HPDE6-E6E7 (cell line): ENCODE measurements at regions not wholly inside any gene's neighbourhood (a gene's known extent, or its start where the extent isn't known, plus 50 kb on each side); places are given as distances from the start of the nearest gene placed in this dataset.
A peak's percentile ranks its signal among the peaks of the same experiment; 100 is the strongest.
"Not testable (repeated sequence)": the region's sequence is repeated elsewhere in the genome, so short reads cannot be mapped to it uniquely, and the experiment has no call there.

Source experiments
- DNase-seq: peaks from one replicate; pipeline ENCODE4 v3.0.0; 2011; ENCODE audit warnings: missing footprints; ENCODE audit errors: extremely low spot score

GRCh38 chr9:113664181-113664875 is 200.8 kb downstream of the RGS3 start:
- no peak for DNase-seq

DNA sequence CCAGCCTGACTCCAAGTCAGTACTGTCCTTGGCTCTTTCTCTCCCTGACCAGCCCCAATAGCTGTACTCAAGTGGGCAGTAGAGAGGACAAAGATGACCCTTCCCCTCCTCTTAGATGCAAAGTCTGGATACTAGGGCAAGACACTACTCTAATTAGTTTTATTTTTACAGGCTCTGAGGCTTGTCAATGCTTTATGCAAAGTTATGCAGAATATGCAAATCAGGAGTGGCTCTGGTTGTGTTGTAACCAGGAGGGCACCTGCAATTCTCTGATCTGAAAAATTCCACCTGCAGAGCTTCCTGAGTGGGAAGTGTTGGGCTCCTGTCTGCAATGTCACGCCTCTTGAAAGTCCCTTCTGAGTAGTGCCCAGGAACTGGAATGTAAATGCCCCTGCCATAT is 201.5 kb downstream of the RGS3 start:
- DNase-seq, result no peak

DNA sequence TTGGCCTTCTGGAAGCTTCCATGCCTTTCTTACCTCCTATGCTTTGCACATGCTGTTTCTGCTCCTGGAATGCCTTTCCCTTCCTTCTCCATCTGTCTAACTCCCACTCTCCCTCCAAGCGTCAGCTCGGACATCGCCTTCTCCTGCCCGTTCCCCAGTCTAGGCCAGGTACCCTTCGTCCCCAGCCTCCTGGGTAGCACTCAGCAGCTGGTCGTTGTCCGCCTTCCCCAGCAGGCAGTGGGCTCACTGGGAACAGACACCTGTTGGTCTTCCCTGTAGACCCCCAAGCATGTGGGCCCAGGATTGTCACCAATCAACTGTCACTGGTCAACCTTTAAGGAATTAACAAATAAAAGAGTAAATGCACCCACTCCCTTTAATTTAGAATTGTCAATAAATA is 202.2 kb downstream of the RGS3 start:
- DNase-seq, result no peak

- no peak for DNase-seq
Measured at GRCh38 chr9:113668061-113668460, 204.5 kb downstream of the RGS3 start.

DNA sequence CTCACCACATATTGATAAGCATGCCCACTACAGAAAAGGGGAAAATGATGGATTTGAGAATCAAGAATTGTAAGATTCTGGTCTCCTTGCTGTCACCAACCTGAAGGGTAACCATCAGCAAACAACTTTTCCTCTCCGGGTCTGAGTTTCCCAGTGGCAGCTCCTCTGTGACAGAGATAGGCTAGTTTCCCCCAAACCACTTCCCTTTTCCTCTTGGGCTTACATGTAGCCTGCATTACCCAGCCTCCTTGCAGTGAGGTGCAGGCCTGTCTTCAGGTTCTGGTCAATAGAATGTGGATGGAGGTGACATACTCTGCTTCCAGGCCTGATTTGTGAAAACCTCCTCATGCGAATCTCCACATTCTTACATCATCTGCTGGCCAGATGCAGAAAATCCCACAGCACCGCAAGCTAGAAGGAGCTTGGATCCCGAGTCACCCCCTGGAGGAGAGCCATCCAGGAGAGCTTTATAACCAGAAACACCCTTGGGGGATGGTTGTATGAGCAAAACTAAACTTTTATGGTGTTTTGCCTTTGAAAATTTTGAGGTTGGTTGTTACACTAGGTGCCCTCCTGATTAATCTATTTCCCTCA is 206.1 kb downstream of the RGS3 start:
- DNase-seq, result no peak

DNA sequence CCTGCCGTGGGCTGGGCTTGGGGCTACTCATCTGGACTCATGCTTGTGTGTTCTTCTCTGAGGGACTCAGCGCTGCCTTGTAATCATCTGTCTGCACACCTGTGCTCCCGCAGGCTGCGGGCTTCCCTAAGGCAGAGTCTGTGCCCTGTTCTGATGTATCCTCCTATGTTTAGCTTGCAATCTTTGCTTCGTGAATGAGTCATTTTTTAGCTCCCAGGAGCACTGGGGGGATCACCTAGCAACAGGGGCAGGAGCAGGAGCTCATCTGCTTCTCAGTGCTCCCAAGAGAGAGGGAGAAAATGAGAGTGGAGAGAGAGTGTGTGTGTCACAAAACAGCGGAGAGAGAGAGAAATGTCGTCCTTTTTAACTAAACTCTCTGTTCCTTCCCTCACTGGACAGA is 202.4 kb upstream of the ZNF618 start:
- DNase-seq, result no peak

GRCh38 chr9:113674436-113674835 is 201.7 kb upstream of the ZNF618 start:
- DNase-seq, result no peak

DNA sequence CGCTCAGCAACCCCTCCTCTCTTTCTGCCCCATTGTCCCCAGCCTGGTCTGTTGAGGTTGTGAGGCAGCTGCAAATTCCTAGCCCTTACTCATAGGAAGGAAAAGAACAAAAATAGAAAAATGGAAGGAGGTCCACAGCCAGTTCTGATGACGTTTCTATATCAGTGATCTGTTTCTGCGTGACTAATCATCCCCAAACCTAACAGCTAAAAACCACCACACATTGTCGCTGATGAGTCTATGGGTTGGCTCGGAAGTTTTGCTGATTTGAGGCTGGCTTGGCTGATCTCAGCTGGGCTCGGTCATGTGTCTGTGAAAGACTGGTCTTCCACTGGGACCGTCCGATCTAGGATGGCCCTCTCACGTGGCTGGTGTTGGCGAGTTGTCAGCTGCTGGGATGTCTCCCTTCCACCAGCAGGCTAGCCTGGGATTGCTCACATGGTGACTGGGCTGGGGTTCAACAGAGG is 200.6 kb upstream of the ZNF618 start:
- peak; percentile 72 for DNase-seq

GRCh38 chr9:113677057-113677456 is 199.1 kb upstream of the ZNF618 start:
- no peak for DNase-seq

- no peak for DNase-seq
Measured at GRCh38 chr9:113677569-113677968, 198.5 kb upstream of the ZNF618 start.

DNA sequence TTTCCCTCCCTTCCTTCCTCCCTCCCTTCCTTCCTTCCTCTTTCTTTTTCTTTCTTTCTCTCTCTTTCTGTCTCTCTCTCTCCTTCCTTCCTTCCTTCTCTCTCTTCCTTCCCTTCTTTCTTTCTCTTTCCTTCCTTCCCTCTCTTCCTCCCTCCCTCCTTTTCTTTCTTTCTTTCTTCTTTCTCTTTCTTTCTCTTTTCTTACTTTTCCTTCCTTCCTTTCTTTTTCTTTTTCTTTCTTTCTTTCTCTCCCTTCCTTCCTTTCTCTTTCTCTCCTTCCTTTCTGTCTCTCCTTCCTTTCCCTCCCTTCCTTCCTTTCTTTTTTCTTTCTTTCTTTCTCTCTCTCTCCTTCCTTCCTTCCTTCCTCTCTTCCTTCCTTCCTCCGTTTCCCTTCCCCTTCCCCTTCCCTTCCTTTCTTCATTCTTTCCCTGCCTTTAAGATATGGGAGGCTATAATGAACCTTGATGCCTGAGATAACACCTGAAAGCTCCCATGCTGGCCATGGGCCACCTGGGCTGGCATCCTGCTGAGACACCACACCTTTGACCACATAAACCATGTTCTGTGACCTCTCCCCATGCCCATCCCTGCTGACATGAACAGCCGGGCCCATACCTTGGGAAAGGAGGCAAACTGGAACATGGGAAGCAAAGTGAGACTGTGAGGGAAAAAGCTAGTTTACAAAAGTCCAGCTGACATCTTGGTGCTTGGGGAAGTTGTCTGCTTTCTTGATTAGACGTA is 197.8 kb upstream of the ZNF618 start:
- DNase-seq, result no peak

DNA sequence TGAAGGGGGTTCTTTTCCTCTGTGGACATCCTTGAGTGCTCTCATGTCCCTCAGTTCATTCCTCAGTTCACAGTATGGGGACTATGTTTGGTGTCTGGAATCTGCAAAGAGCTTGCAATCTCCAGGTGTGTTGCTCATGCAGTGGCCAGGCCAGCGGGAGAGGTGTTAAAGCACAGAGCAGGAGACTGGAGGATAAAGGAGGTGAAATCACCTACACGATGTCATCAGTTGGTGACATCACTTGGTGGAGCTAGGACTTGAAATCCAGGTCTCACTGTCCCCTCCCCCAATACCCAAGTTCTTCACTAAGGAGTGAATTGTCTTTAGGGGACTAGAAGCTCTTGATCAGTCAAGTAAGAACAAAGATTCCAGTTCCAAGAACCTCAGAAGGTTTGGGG is 197.3 kb upstream of the ZNF618 start:
- no peak for DNase-seq

DNA sequence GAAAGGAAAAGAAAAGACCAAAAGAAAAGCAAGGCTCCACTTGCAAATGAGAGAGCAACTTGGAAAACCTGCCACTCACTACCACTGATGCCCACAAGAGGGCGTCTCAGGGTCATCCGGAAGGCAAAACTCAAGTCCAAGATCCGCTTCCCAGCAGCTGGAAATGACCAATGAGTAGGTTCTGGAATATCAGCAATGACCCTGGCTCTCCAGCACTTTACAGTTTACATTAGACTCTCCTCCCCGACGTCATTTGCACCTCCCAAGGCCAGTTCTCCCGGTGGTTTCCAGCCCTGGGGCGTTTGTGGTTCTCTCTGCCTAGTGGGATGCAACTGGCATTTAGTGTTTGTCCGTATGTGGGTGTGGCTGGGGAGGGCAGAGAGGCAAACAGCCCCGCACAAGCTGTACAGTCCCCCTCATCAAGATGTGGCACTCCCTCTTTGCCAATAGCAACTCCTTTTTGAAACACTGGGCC is 193.8 kb upstream of the ZNF618 start:
- DNase-seq, result peak; percentile 49

DNA sequence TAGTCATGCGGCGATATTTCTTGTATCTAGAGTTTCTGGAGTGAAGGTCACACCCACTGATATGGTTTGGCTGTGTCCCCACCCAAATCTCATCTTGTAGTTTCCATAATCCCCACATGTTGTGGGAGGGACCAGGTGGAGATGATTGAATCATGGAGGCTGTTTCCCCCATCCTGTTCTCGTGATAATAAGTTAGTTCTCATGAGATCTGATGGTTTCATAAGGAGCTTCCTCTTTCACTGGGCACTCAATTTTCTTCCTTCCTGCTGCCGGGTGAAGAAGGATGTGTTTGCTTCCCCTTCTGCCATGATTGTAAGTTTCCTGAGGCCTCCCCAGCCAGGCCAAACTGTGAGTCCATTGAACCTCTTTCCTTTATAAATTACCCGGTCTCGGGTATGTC is 190.5 kb upstream of the ZNF618 start:
- DNase-seq, result not testable (repeated sequence)

GRCh38 chr9:113687107-113687679 is 188.9 kb upstream of the ZNF618 start:
- no peak for DNase-seq

GRCh38 chr9:113687680-113688371 is 188.3 kb upstream of the ZNF618 start:
- DNase-seq, result no peak

GRCh38 chr9:113690055-113690740 is 185.9 kb upstream of the ZNF618 start:
- no peak for DNase-seq

DNA sequence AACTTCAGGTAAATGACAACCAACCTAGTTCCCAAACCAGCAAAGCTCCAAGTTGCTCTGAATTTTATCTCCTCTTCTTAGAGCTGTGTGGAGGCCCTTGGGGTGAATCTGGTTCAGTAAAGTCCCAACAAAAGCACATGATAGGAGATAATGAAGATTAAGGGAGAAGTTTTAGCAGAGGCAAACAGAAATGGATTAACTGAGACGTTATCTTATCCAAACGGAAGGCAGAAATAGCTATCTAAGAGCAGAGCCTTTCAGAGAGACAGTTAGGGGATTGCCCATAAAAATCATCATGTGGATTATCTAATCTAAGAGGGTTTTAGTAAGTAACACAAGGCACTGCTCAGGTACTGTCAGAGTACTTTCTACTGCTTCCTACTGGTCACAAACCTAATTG is 183.9 kb upstream of the ZNF618 start:
- no peak for DNase-seq

DNA sequence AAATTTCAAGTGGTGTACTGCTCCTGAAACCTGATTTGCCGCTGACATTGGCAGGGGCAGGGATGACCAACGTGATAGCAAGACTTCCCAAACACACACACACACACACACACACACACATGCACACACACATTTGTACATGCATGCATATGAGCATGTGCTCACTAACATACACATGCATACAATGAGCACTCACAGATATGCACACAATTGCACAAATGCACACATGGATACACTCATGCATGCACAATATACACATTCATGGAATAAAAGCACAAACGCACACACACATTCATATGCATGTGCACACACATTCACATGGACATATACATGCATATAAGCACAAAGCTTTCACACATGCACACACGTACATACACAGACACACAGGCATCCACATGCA is 181.2 kb upstream of the ZNF618 start:
- DNase-seq, result no peak

- no peak for DNase-seq
Measured at GRCh38 chr9:113695440-113695851, 180.7 kb upstream of the ZNF618 start.

DNA sequence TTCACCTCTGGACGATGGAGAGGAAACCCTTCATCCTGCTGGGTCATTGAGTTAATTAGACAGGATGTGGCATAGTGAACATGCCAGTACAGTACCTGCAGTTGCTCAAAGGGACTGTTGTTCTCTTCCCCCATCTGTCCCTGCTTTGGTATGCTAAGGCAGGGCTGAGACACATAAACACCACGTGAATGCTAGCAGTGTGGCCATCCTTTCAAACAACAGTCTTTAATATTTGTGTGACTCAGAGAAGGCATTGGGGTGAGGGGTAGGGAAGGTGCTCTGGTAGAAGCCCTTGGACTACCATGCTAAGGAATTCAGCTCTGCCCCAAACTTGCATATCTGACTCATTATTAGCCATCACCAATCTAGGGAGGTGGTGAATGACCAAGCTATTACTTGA is 180.2 kb upstream of the ZNF618 start:
- no peak for DNase-seq
